Nephron (organoid): ENCODE measurements at regions not wholly inside any gene's neighbourhood (a gene's known extent, or its start where the extent isn't known, plus 50 kb on each side); places are given as distances from the start of the nearest gene placed in this dataset.

ENCODE experiments used
- H3K27ac Mint-ChIP-seq, 3 experiments: 2 replicates each; pipeline ENCODE4 v1.8.0; 2020; ENCODE audit warnings: mixed read lengths in 3 of 3, mild to moderate bottlenecking in 2 of 3, moderate library complexity in 1 of 3
- H3K27me3 Mint-ChIP-seq: 2 replicates; pipeline ENCODE4 v1.8.0; 2021; ENCODE audit warnings: low read depth, mild to moderate bottlenecking, moderate library complexity, mixed read lengths
- H3K36me3 Mint-ChIP-seq: 2 replicates; pipeline ENCODE4 v1.8.0; 2020; ENCODE audit warnings: low read depth, mixed read lengths
- H3K4me1 Mint-ChIP-seq: 2 replicates; pipeline ENCODE4 v1.8.0; 2020; ENCODE audit warnings: mixed read lengths
- H3K4me3 Mint-ChIP-seq, 3 experiments: 2 replicates each; pipeline ENCODE4 v1.8.0; 2020; ENCODE audit warnings: mild to moderate bottlenecking in 3 of 3, mixed read lengths in 3 of 3, moderate library complexity in 2 of 3
- H3K9me3 Mint-ChIP-seq: 2 replicates; pipeline ENCODE4 v1.8.0; 2020; ENCODE audit warnings: mixed read lengths
- CTCF ChIP-seq, 3 experiments: fragments of 200-600 bp; sonication (generic); IDR thresholded peaks; one replicate each; pipeline ENCODE4 v1.5.0; 2021; ENCODE audit warnings: antibody characterized with exemption in 3 of 3; ENCODE audit not compliant: unreplicated experiment in 3 of 3

GRCh38 chr20:40938020-40938419 lies 90.6 kb upstream of the TOP1 start:
- Mint-ChIP-seq H3K4me3 (no peak overlapping the region), H3K27me3 (no peaks in the 10 kb centered on the region), H3K9me3 (peaks cover 8% of the 10 kb centered on the region), H3K27ac (no peak overlapping the region), H3K4me1 (no peaks in the 10 kb centered on the region), H3K36me3 (no peaks in the 10 kb centered on the region)
- no peak for TF ChIP-seq CTCF (IDR thresholded peaks at IDR 0.05; ENCODE audit: unreplicated experiment in 3 of 3)

- Mint-ChIP-seq H3K9me3 (no peaks in the 10 kb centered on the region), H3K36me3 (no peaks in the 10 kb centered on the region), H3K4me1 (no peaks in the 10 kb centered on the region), H3K27ac (no peak overlapping the region), H3K27me3 (no peaks in the 10 kb centered on the region), H3K4me3 (no peak overlapping the region)
- no peak for TF ChIP-seq CTCF (IDR thresholded peaks at IDR 0.05; ENCODE audit: unreplicated experiment in 3 of 3)
These were observed 89.0 kb upstream of the TOP1 start for GRCh38 chr20:40939667-40940066.

GRCh38 chr20:40941133-40941610 lies 87.5 kb upstream of the TOP1 start:
- no peak overlapping the region for H3K4me3 Mint-ChIP-seq
- no peak for TF ChIP-seq CTCF (IDR thresholded peaks at IDR 0.05; ENCODE audit: unreplicated experiment in 3 of 3)
- H3K9me3 Mint-ChIP-seq = no peaks in the 10 kb centered on the region
- H3K36me3 Mint-ChIP-seq = no peaks in the 10 kb centered on the region
- H3K4me1 Mint-ChIP-seq = peaks cover 6% of the 10 kb centered on the region
- peaks cover 11% of the 10 kb centered on the region for H3K27me3 Mint-ChIP-seq
- no peak overlapping the region for H3K27ac Mint-ChIP-seq

- no peak overlapping the region for H3K27ac Mint-ChIP-seq
- TF ChIP-seq CTCF (IDR thresholded peaks at IDR 0.05; ENCODE audit: unreplicated experiment in 3 of 3) = no peak
- H3K4me1 Mint-ChIP-seq = peaks cover 6% of the 10 kb centered on the region
- H3K27me3 Mint-ChIP-seq = peaks cover 11% of the 10 kb centered on the region
- no peaks in the 10 kb centered on the region for H3K36me3 Mint-ChIP-seq
- H3K9me3 Mint-ChIP-seq = no peaks in the 10 kb centered on the region
- H3K4me3 Mint-ChIP-seq = no peak overlapping the region
These were observed 86.6 kb upstream of the TOP1 start for GRCh38 chr20:40942006-40942405.

GRCh38 chr20:40942775-40943174 lies 85.8 kb upstream of the TOP1 start:
- Mint-ChIP-seq H3K27ac (no peak overlapping the region), H3K9me3 (no peaks in the 10 kb centered on the region), H3K36me3 (no peaks in the 10 kb centered on the region), H3K4me1 (peaks cover 6% of the 10 kb centered on the region), H3K4me3 (no peak overlapping the region), H3K27me3 (peaks cover 11% of the 10 kb centered on the region)
- no peak for TF ChIP-seq CTCF (IDR thresholded peaks at IDR 0.05; ENCODE audit: unreplicated experiment in 3 of 3)

GRCh38 chr20:40943591-40943990 lies 85.0 kb upstream of the TOP1 start:
- Mint-ChIP-seq H3K36me3 (no peaks in the 10 kb centered on the region), H3K4me3 (no peak overlapping the region), H3K4me1 (peaks cover 6% of the 10 kb centered on the region), H3K9me3 (no peaks in the 10 kb centered on the region), H3K27me3 (peaks cover 11% of the 10 kb centered on the region), H3K27ac (no peak overlapping the region)
- TF ChIP-seq CTCF (IDR thresholded peaks at IDR 0.05; ENCODE audit: unreplicated experiment in 3 of 3) = no peak
